Loucy (cell line): ENCODE measurements at regions not wholly inside any gene's neighbourhood (a gene's known extent, or its start where the extent isn't known, plus 50 kb on each side); places are given as distances from the start of the nearest gene placed in this dataset.
"Not testable (repeated sequence)": the region's sequence is repeated elsewhere in the genome, so short reads cannot be mapped to it uniquely, and the experiment has no call there.

ENCODE experiments used
- H2AFZ ChIP-seq: fragments of 200-600 bp; sonication (generic); 2 replicates; pipeline ENCODE4 v1.6.0; 2016; ENCODE audit warnings: antibody characterized with exemption, mild to moderate bottlenecking, low read length, moderate library complexity
- H3F3A ChIP-seq: fragments of 200-600 bp; 2 replicates; pipeline ENCODE4 v1.6.0; 2016; ENCODE audit warnings: antibody characterized with exemption, low read depth, mild to moderate bottlenecking
- H3K27me3 ChIP-seq: fragments of 200-600 bp; sonication (generic); 2 replicates; pipeline ENCODE4 v1.6.1; 2014; ENCODE audit warnings: low read length, mild to moderate bottlenecking; ENCODE audit not compliant: insufficient read depth, poor library complexity, severe bottlenecking
- H3K36me3 ChIP-seq: fragments of 200-600 bp; sonication (generic); 2 replicates; pipeline ENCODE4 v1.6.1; 2016; ENCODE audit warnings: low read length; ENCODE audit not compliant: insufficient read depth
- H3K4me1 ChIP-seq: fragments of 200-600 bp; sonication (generic); 2 replicates; pipeline ENCODE4 v1.5.1; 2014; ENCODE audit warnings: low read length, mild to moderate bottlenecking; ENCODE audit not compliant: insufficient read depth, poor library complexity, severe bottlenecking
- H3K4me2 ChIP-seq: fragments of 200-600 bp; sonication (generic); 2 replicates; pipeline ENCODE4 v1.6.0; 2014; ENCODE audit warnings: antibody characterized with exemption, low read length, low read depth, mild to moderate bottlenecking; ENCODE audit not compliant: poor library complexity, severe bottlenecking
- H3K4me3 ChIP-seq: fragments of 200-600 bp; sonication (generic); 2 replicates; pipeline ENCODE4 v1.5.1; 2014; ENCODE audit warnings: low read length, mild to moderate bottlenecking, mixed read lengths; ENCODE audit not compliant: poor library complexity, severe bottlenecking
- H3K79me2 ChIP-seq: fragments of 200-600 bp; sonication (generic); 2 replicates; pipeline ENCODE4 v1.6.1; 2014; ENCODE audit warnings: low read length; ENCODE audit not compliant: insufficient read depth
- H3K9ac ChIP-seq: fragments of 200-600 bp; sonication (generic); 2 replicates; pipeline ENCODE4 v1.6.0; 2014; ENCODE audit warnings: mild to moderate bottlenecking, low read depth, low read length, moderate library complexity; ENCODE audit not compliant: poor library complexity, severe bottlenecking
- H3K9me2 ChIP-seq: fragments of 200-600 bp; sonication (generic); replicated peaks from 2 replicates; pipeline ENCODE4 v1.6.1; 2016; ENCODE audit warnings: low read depth, low read length, mixed read lengths
- H3K9me3 ChIP-seq: fragments of 200-600 bp; sonication (generic); 2 replicates; pipeline ENCODE4 v1.6.1; 2014; ENCODE audit warnings: mild to moderate bottlenecking, antibody characterized with exemption, low read length, low read depth; ENCODE audit not compliant: insufficient read depth
- H4K20me1 ChIP-seq: fragments of 200-600 bp; sonication (generic); 2 replicates; pipeline ENCODE4 v1.6.0; 2014; ENCODE audit warnings: antibody characterized with exemption, low read length, mild to moderate bottlenecking; ENCODE audit not compliant: insufficient read depth, poor library complexity, severe bottlenecking
- EZH2phosphoT487 ChIP-seq: fragments of 200-600 bp; IDR thresholded peaks from 2 replicates; pipeline ENCODE4 v1.6.1; 2018; ENCODE audit warnings: antibody characterized with exemption, mild to moderate bottlenecking, moderate library complexity, borderline replicate concordance
- TF ChIP-seq, protein P1 (sequence below): fragments of 200-600 bp; sonication (generic); conservative IDR thresholded peaks from 2 replicates; pipeline ENCODE4 v1.5.1; 2014; ENCODE audit warnings: mild to moderate bottlenecking, antibody characterized with exemption, low read length

DNA sequence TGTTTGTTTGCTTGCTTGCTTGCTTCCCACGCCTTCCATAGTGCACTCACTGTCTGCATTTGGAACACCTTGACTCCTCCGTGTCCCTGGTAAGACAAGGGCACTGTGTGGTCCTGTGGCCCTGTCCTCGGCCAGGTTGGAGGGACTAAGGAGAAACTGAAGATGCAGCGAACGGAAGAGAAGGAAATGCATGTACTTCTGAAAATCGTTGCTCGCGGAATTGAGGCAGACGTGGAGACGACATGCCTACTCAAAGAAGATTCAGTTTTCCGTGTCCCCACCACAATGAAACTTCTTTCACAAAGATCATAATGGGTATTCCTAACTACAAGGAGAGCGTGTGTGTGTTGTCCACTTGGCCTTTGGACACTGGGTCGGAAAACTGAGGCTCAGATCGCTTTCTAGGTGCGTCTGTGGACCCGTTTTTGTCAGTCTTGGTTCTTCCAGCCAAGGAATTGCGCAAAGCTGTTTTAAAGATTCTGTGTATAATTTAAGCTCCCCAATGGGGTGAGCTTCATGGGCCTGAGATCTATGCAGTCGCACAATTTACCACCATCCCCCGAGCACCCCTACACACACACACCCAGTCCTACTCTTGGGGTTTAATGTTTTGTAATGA, 120.4 kb upstream of the ZNF184 start:
- H3K4me1 ChIP-seq: no peaks in the 10 kb centered on the region
- H3K9me3 ChIP-seq: no peaks in the 10 kb centered on the region
- no peaks in the 10 kb centered on the region for H4K20me1 ChIP-seq
- no peak overlapping the region for H3K4me2 ChIP-seq
- TF ChIP-seq EZH2phosphoT487: no peak
- TF ChIP-seq, protein P1, sequence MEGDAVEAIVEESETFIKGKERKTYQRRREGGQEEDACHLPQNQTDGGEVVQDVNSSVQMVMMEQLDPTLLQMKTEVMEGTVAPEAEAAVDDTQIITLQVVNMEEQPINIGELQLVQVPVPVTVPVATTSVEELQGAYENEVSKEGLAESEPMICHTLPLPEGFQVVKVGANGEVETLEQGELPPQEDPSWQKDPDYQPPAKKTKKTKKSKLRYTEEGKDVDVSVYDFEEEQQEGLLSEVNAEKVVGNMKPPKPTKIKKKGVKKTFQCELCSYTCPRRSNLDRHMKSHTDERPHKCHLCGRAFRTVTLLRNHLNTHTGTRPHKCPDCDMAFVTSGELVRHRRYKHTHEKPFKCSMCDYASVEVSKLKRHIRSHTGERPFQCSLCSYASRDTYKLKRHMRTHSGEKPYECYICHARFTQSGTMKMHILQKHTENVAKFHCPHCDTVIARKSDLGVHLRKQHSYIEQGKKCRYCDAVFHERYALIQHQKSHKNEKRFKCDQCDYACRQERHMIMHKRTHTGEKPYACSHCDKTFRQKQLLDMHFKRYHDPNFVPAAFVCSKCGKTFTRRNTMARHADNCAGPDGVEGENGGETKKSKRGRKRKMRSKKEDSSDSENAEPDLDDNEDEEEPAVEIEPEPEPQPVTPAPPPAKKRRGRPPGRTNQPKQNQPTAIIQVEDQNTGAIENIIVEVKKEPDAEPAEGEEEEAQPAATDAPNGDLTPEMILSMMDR: no peak
- H3K27me3 ChIP-seq: no peaks in the 10 kb centered on the region
- no peak overlapping the region for H3K4me3 ChIP-seq
- no peaks in the 10 kb centered on the region for H3F3A ChIP-seq
- H3K9me2 ChIP-seq: no peaks in the 10 kb centered on the region
- H3K79me2 ChIP-seq: no peaks in the 10 kb centered on the region
- H2AFZ ChIP-seq: no peak overlapping the region
- H3K9ac ChIP-seq: no peak overlapping the region
- no peaks in the 10 kb centered on the region for H3K36me3 ChIP-seq

DNA sequence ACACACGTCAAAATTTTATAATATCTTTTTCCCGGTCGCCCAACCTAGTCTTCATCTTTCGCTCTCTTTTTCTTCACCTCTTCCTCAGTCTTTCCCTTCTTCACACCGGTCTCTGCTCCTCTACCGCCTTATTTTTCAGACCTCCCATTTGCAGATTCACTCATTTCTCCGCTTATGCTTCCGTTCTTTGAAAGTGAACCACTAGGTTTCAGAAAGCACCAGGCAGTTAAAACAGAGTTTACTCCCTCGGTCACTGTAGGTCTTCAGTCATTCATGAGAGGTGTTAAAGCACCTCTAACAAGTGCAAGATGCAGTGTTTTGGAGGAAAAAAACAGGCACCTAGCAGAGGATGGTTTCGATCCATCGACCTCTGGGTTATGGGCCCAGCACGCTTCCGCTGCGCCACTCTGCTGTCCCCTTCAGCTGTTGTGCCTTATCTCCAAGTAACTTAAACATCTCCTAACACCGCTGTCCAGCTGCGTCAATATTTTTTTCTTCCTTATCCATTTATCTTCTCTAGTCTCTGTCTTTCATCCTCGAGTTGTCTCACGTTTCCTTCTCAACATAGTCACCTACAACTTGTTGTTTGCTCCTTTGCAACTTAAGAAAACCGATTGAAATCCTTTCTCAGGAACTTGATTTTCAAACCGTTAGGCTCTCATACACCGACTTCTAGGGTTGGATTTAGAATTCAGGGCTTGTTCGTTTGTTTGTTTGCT, 119.7 kb upstream of the ZNF184 start:
- H3K4me2 ChIP-seq: no peak overlapping the region
- H3K9me3 ChIP-seq: no peaks in the 10 kb centered on the region
- no peak overlapping the region for H2AFZ ChIP-seq
- no peaks in the 10 kb centered on the region for H3K27me3 ChIP-seq
- no peaks in the 10 kb centered on the region for H3K4me1 ChIP-seq
- no peaks in the 10 kb centered on the region for H3K79me2 ChIP-seq
- TF ChIP-seq EZH2phosphoT487: no peak
- TF ChIP-seq, protein P1: no peak
- no peaks in the 10 kb centered on the region for H4K20me1 ChIP-seq
- H3K36me3 ChIP-seq: no peaks in the 10 kb centered on the region
- H3F3A ChIP-seq: no peaks in the 10 kb centered on the region
- H3K9me2 ChIP-seq: no peaks in the 10 kb centered on the region
- no peak overlapping the region for H3K9ac ChIP-seq
- H3K4me3 ChIP-seq: no peak overlapping the region

DNA sequence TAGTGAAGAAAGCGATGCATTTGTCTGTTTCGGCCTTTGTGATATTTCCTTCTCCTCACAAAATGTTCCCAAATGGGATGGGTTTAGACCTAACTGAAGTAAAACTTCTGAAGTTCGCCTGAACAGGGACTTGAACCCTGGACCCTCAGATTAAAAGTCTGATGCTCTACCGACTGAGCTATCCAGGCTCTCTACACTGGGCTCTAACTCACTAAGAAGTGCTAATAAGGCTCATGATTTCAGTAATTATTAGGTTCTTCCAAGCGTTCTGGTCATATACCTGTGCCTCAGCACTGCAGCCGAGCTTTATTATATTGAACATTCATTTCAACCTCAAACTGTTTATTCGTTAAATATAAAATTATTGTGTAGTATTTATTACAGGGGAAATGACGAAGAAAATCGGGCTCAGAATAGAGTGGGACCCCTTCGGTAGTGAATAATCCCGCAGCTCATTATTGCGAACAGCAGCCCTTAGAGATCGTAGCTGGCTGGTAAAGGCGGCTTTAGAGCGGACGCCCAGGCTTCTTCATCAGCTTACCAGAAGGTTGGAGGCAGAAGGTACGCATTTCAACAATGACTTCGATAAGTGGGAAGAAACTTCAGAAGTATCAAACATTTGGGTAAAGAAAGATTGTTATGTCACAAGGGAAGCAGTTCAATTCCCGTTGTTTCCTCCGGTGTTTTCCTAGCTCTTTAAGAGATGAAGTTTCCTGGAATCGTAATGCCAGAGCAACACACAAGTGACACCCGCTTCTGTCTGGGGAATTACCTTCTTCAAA, 119.0 kb upstream of the ZNF184 start:
- no peak overlapping the region for H3K9ac ChIP-seq

DNA sequence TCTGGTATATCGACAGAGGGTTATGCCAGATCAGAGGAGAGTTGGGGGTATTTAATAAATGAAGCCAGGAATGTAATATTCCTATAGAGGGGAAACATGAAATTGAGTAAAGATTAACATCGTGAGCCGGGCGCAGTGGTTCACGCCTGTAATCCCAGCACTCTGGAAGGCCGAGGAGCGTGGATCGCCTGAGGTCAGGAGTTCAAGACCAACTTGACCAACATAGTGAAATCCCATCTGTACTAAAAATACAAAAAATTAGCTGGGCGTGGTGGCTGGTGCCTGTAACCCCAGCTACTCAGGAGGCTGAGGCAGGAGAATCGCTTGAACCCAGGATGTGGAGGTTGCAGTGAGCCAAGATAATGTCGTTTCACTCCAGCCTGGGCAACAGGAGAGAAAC, 112.4 kb upstream of the ZNF184 start:
- H3K4me2 ChIP-seq, H3K27me3 ChIP-seq, H3K9me3 ChIP-seq, H3K4me3 ChIP-seq, H3K4me1 ChIP-seq, H3F3A ChIP-seq, H4K20me1 ChIP-seq, H3K9ac ChIP-seq, H3K36me3 ChIP-seq, H3K9me2 ChIP-seq, H3K79me2 ChIP-seq, H2AFZ ChIP-seq: not testable (repeated sequence)

More for the DNA sequence above, 119.0 kb upstream of the ZNF184 start:
- Histone ChIP-seq H3K9me2 (no peaks in the 10 kb centered on the region), H3K4me1 (no peaks in the 10 kb centered on the region), H3K4me3 (no peak overlapping the region), H3K79me2 (no peaks in the 10 kb centered on the region), H3K27me3 (no peaks in the 10 kb centered on the region), H3F3A (no peaks in the 10 kb centered on the region), H3K4me2 (no peak overlapping the region), H3K36me3 (no peaks in the 10 kb centered on the region), H2AFZ (no peak overlapping the region), H4K20me1 (no peaks in the 10 kb centered on the region), H3K9me3 (no peaks in the 10 kb centered on the region)
- TF ChIP-seq, protein P1: no peak
- TF ChIP-seq EZH2phosphoT487: no peak
